A549 (cell line): ENCODE measurements at regions not wholly inside any gene's neighbourhood (a gene's known extent, or its start where the extent isn't known, plus 50 kb on each side); places are given as distances from the start of the nearest gene placed in this dataset.

Source experiments
- ATAC-seq, 2 experiments: fragments of 200-7000 bp in 1 of 2; fragments of >200 bp in 1 of 2; cut with Nextera tagmentation in 1 of 2; cut with Tn5 transposase in 1 of 2; 3 replicates each; pipeline versions ENCODE4 v1.8.0 to v1.9.1; 2018 to 2020; ENCODE audit warnings: mild to moderate bottlenecking in 1 of 2, moderate library complexity in 1 of 2
- CTCF ChIA-PET: fragments of 300-600 bp; sonication (Branson Sonifier 250); formaldehyde crosslinking; extraction: SDS; loops from one replicate; lab custom pipeline; 2021; ENCODE audit warnings: antibody characterized with exemption, inconsistent platforms; lab: Yijun Ruan, JAX
- POLR2A ChIA-PET: fragments of 350-600 bp; formaldehyde crosslinking; extraction: SDS; loops from one replicate; lab custom pipeline; 2021; ENCODE audit warnings: antibody characterized with exemption, inconsistent platforms; lab: Yijun Ruan, JAX
- DNase-seq, 2 experiments: peaks; one replicate each; pipeline versions ENCODE4 v3.0.0 to v3.0.0-alpha.2; 2011 to 2016; ENCODE audit warnings: low read depth in 1 of 2, low spot score in 1 of 2
- FAIRE-seq: peaks from 2 replicates; lab custom pipeline; 2011; peaks lifted over from hg19 to GRCh38; lab: Jason Lieb, UNC
- H3K27ac ChIP-seq, 2 experiments: fragments of >200 bp; sonication (Bioruptor Twin); formaldehyde crosslinking; 3 replicates each; pipeline ENCODE4 v1.5.1; 2016 to 2017
- H3K4me1 ChIP-seq: fragments of >200 bp; sonication (Bioruptor Twin); formaldehyde crosslinking; 3 replicates; pipeline ENCODE4 v1.6.1; 2016
- H3K4me2 ChIP-seq: fragments of >200 bp; sonication (Bioruptor Twin); formaldehyde crosslinking; 3 replicates; pipeline ENCODE4 v1.6.1; 2016
- H3K4me3 ChIP-seq: fragments of >200 bp; sonication (Bioruptor Twin); formaldehyde crosslinking; 3 replicates; pipeline ENCODE4 v1.5.1; 2016
- H3K9me3 ChIP-seq: fragments of >200 bp; sonication (Bioruptor Twin); formaldehyde crosslinking; 3 replicates; pipeline ENCODE4 v1.6.1; 2016
- BHLHE40 ChIP-seq: IDR thresholded peaks from 2 replicates; pipeline ENCODE4 v1.6.1; 2012; ENCODE audit warnings: low read depth, low read length, inconsistent platforms
- CBX8 ChIP-seq: fragments of 200-600 bp; sonication (generic); IDR thresholded peaks from 2 replicates; pipeline ENCODE4 v1.6.1; 2016
- CHD4 ChIP-seq: fragments of 200-600 bp; sonication (generic); IDR thresholded peaks from 2 replicates; pipeline ENCODE4 v1.6.1; 2016; ENCODE audit warnings: antibody characterized with exemption, mild to moderate bottlenecking, borderline replicate concordance
- EHMT2 ChIP-seq: fragments of 200-600 bp; sonication (generic); IDR thresholded peaks from 2 replicates; pipeline ENCODE4 v1.6.1; 2016; ENCODE audit warnings: antibody characterized with exemption, low read depth, mild to moderate bottlenecking, moderate library complexity
- ESRRA ChIP-seq: fragments of 150-350 bp; IDR thresholded peaks from 2 replicates; pipeline ENCODE4 v1.6.1; 2014; ENCODE audit warnings: mild to moderate bottlenecking, low read length, borderline replicate concordance
- HOXA7 ChIP-seq: fragments of 250-450 bp; sonication (Bioruptor Pico); IDR thresholded peaks from 2 replicates; pipeline ENCODE4 v1.5.0; 2020; ENCODE audit warnings: mild to moderate bottlenecking, moderate library complexity
- HOXB13 ChIP-seq: fragments of 250-450 bp; sonication (Bioruptor Pico); IDR thresholded peaks from 2 replicates; pipeline ENCODE4 v1.5.0; 2020; ENCODE audit warnings: low read depth, mild to moderate bottlenecking, moderate library complexity
- JUN ChIP-seq, 2 experiments: fragments of >200 bp; sonication (Bioruptor Twin); formaldehyde crosslinking; IDR thresholded peaks; 2 replicates in 1 of 2; 3 replicates in 1 of 2; pipeline ENCODE4 v1.6.1; 2016 to 2017
- KDM1A ChIP-seq: fragments of 200-600 bp; sonication (generic); IDR thresholded peaks from 2 replicates; pipeline ENCODE4 v1.6.1; 2016; ENCODE audit warnings: low read depth, mild to moderate bottlenecking
- MAZ ChIP-seq: fragments of 150-350 bp; IDR thresholded peaks from 2 replicates; pipeline ENCODE4 v1.6.1; 2014; ENCODE audit warnings: antibody characterized with exemption, low read depth, low read length, borderline replicate concordance
- PHF8 ChIP-seq: fragments of 200-600 bp; sonication (generic); IDR thresholded peaks from 2 replicates; pipeline ENCODE4 v1.6.1; 2016; ENCODE audit warnings: low read depth, mild to moderate bottlenecking, antibody characterized with exemption, moderate library complexity, borderline replicate concordance
- POLR2AphosphoS2 ChIP-seq: conservative IDR thresholded peaks from 2 replicates; pipeline ENCODE4 v1.6.1; 2012; ENCODE audit warnings: low read length, improper control_type of control experiment, inconsistent platforms
- RARB ChIP-seq: fragments of 250-450 bp; sonication (Bioruptor Pico); IDR thresholded peaks from 2 replicates; pipeline ENCODE4 v1.8.0; 2021; ENCODE audit warnings: mild to moderate bottlenecking, moderate library complexity
- RFX5 ChIP-seq: fragments of 450-650 bp; IDR thresholded peaks from 2 replicates; pipeline ENCODE4 v1.7.1; 2014; ENCODE audit warnings: antibody characterized with exemption, mild to moderate bottlenecking, moderate library complexity
- SMC3 ChIP-seq: fragments of >200 bp; sonication (Bioruptor Twin); formaldehyde crosslinking; IDR thresholded peaks from 3 replicates; pipeline ENCODE4 v1.6.1; 2018; ENCODE audit warnings: inconsistent platforms
- TFCP2L1 ChIP-seq: fragments of 250-450 bp; sonication (Bioruptor Pico); IDR thresholded peaks from 2 replicates; pipeline ENCODE4 v1.5.0; 2021; ENCODE audit warnings: mild to moderate bottlenecking
- TP53 ChIP-seq: fragments of 250-450 bp; sonication (Bioruptor Pico); IDR thresholded peaks from 2 replicates; pipeline ENCODE4 v1.5.0; 2021; ENCODE audit warnings: mild to moderate bottlenecking, moderate library complexity
- ZC3H11A ChIP-seq: fragments of 450-650 bp; IDR thresholded peaks from 2 replicates; pipeline ENCODE4 v1.6.1; 2014; ENCODE audit warnings: antibody characterized with exemption, mild to moderate bottlenecking
- ZFP36 ChIP-seq: fragments of 450-650 bp; IDR thresholded peaks from 2 replicates; pipeline ENCODE4 v1.6.1; 2014; ENCODE audit warnings: borderline replicate concordance; ENCODE audit not compliant: partially characterized antibody
- ZSCAN20 ChIP-seq: fragments of 250-450 bp; sonication (Bioruptor Pico); IDR thresholded peaks from 2 replicates; pipeline ENCODE4 v1.8.0; 2022; ENCODE audit warnings: mild to moderate bottlenecking, moderate library complexity
- WGBS: methylation state at CpG from one replicate; pipeline ENCODE4 v1.1.6; 2017; ENCODE audit errors: missing lambda C conversion rate; 5-methylcytosine and 5-hydroxymethylcytosine counted together
- TF ChIP-seq, protein P1 (sequence below): fragments of 250-450 bp; sonication (Bioruptor Pico); IDR thresholded peaks from 2 replicates; pipeline ENCODE4 v1.5.0; 2020; ENCODE audit warnings: low read depth, mild to moderate bottlenecking, moderate library complexity
- TF ChIP-seq, protein P2 (sequence below): fragments of 150-350 bp; IDR thresholded peaks from 2 replicates; pipeline ENCODE4 v1.6.1; 2014; ENCODE audit warnings: low read depth, mild to moderate bottlenecking, low read length
- TF ChIP-seq, protein P3 (sequence below): fragments of 200-600 bp; sonication (generic); IDR thresholded peaks from 2 replicates; pipeline ENCODE4 v1.6.1; 2016; ENCODE audit warnings: antibody characterized with exemption, mild to moderate bottlenecking, moderate library complexity
- TF ChIP-seq, protein P4 (sequence below): fragments of 450-650 bp; IDR thresholded peaks from 2 replicates; pipeline ENCODE4 v1.6.1; 2014; ENCODE audit warnings: antibody characterized with exemption
- TF ChIP-seq, protein P5 (sequence below): IDR thresholded peaks from 2 replicates; pipeline ENCODE4 v1.6.1; 2012
- TF ChIP-seq, protein P6 (sequence below): fragments of >200 bp; sonication (Bioruptor Twin); formaldehyde crosslinking; IDR thresholded peaks from 3 replicates; pipeline ENCODE4 v1.6.1; 2016

DNA sequence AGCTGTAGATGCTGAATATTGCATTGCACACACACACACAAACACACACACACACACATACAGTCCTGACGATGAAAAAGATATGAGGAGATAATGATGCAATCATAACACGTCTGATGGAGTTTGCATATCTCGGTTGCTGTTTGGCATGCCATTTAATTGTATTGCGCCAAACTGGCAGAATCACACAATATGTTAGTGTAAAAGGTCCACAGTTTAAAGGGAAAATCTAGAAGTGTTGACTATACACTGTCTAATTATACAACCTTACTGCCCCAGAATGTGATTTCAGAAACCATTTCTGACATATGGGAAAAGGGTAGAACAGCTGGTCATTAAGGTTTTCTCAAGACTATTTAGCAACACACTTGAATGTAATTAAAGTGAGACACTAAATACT lies 123.7 kb upstream of the PROX1 start:
- Histone ChIP-seq H3K4me2 (no peak overlapping the region), H3K4me3 (no peak overlapping the region), H3K9me3 (no peaks in the 10 kb centered on the region), H3K4me1 (no peaks in the 10 kb centered on the region), H3K27ac (no peak overlapping the region)
- TF ChIP-seq ZC3H11A (no peak), PHF8 (no peak), BHLHE40 (no peak), KDM1A (no peak), TP53 (CRISPR knock-in tag) (no peak), SMC3 (no peak), ZSCAN20 (CRISPR knock-in tag) (no peak), ESRRA (no peak), POLR2AphosphoS2 (no peak)
- TF ChIP-seq, protein P1, sequence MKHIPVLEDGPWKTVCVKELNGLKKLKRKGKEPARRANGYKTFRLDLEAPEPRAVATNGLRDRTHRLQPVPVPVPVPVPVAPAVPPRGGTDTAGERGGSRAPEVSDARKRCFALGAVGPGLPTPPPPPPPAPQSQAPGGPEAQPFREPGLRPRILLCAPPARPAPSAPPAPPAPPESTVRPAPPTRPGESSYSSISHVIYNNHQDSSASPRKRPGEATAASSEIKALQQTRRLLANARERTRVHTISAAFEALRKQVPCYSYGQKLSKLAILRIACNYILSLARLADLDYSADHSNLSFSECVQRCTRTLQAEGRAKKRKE (CRISPR knock-in tag): no peak
- TF ChIP-seq, protein P2, sequence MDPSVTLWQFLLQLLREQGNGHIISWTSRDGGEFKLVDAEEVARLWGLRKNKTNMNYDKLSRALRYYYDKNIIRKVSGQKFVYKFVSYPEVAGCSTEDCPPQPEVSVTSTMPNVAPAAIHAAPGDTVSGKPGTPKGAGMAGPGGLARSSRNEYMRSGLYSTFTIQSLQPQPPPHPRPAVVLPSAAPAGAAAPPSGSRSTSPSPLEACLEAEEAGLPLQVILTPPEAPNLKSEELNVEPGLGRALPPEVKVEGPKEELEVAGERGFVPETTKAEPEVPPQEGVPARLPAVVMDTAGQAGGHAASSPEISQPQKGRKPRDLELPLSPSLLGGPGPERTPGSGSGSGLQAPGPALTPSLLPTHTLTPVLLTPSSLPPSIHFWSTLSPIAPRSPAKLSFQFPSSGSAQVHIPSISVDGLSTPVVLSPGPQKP: no peak
- TF ChIP-seq, protein P3, sequence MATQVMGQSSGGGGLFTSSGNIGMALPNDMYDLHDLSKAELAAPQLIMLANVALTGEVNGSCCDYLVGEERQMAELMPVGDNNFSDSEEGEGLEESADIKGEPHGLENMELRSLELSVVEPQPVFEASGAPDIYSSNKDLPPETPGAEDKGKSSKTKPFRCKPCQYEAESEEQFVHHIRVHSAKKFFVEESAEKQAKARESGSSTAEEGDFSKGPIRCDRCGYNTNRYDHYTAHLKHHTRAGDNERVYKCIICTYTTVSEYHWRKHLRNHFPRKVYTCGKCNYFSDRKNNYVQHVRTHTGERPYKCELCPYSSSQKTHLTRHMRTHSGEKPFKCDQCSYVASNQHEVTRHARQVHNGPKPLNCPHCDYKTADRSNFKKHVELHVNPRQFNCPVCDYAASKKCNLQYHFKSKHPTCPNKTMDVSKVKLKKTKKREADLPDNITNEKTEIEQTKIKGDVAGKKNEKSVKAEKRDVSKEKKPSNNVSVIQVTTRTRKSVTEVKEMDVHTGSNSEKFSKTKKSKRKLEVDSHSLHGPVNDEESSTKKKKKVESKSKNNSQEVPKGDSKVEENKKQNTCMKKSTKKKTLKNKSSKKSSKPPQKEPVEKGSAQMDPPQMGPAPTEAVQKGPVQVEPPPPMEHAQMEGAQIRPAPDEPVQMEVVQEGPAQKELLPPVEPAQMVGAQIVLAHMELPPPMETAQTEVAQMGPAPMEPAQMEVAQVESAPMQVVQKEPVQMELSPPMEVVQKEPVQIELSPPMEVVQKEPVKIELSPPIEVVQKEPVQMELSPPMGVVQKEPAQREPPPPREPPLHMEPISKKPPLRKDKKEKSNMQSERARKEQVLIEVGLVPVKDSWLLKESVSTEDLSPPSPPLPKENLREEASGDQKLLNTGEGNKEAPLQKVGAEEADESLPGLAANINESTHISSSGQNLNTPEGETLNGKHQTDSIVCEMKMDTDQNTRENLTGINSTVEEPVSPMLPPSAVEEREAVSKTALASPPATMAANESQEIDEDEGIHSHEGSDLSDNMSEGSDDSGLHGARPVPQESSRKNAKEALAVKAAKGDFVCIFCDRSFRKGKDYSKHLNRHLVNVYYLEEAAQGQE: no peak
- DNase-seq (no peak), FAIRE-seq (no peak), ATAC-seq (no peak)
- 43% methylated on average over 4 of the region's 4 CpGs for WGBS
- CTCF ChIA-PET: no interaction called here
- POLR2A ChIA-PET: no interaction called here

DNA sequence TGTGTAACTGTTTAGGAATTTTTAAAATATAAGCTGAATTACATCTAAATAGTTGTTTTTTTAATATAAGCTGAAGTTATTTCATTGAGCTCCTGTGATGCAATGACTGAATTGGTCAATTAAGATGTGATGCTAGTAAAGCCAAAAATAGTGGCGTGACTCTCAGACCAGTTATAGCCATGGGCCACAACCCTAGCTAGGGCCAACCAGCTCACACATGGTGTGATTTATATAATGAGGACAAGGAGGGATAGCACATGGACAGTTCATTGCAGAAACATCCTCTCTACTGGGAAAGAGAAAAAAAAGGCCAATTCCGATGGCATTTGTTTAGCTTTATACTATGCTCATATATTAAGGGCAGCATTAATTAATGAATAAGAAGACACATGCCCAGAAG lies 119.3 kb upstream of the PROX1 start:
- 0% methylated on average over 2 of the region's 2 CpGs for WGBS
- FAIRE-seq: no peak
- ATAC-seq: no peak
- no peaks in the 10 kb centered on the region for H3K9me3 ChIP-seq
- DNase-seq: no peak
- TF ChIP-seq RFX5 (no peak), TP53 (CRISPR knock-in tag) (no peak), JUN (IDR thresholded peaks at IDR 0.05) (no peak), MAZ (no peak), HOXB13 (CRISPR knock-in tag) (no peak), HOXA7 (CRISPR knock-in tag) (no peak), RARB (no peak), ZFP36 (no peak), CHD4 (no peak), TFCP2L1 (no peak), EHMT2 (no peak), BHLHE40 (no peak), CBX8 (no peak)
- TF ChIP-seq, protein P4, sequence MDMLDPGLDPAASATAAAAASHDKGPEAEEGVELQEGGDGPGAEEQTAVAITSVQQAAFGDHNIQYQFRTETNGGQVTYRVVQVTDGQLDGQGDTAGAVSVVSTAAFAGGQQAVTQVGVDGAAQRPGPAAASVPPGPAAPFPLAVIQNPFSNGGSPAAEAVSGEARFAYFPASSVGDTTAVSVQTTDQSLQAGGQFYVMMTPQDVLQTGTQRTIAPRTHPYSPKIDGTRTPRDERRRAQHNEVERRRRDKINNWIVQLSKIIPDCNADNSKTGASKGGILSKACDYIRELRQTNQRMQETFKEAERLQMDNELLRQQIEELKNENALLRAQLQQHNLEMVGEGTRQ: no peak
- TF ChIP-seq, protein P5, sequence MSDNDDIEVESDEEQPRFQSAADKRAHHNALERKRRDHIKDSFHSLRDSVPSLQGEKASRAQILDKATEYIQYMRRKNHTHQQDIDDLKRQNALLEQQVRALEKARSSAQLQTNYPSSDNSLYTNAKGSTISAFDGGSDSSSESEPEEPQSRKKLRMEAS: no peak
- TF ChIP-seq, protein P6, sequence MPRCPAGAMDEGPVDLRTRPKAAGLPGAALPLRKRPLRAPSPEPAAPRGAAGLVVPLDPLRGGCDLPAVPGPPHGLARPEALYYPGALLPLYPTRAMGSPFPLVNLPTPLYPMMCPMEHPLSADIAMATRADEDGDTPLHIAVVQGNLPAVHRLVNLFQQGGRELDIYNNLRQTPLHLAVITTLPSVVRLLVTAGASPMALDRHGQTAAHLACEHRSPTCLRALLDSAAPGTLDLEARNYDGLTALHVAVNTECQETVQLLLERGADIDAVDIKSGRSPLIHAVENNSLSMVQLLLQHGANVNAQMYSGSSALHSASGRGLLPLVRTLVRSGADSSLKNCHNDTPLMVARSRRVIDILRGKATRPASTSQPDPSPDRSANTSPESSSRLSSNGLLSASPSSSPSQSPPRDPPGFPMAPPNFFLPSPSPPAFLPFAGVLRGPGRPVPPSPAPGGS: no peak
- TF ChIP-seq, all 56 proteins: peak for 0
- no peaks in the 10 kb centered on the region for H3K4me1 ChIP-seq
- CTCF ChIA-PET: interaction anchor here (1.0 kb wide), 1 partner anchor 255 kb away, joined by 3 read pairs; no protein-coding TSS in a partner anchor
- POLR2A ChIA-PET: no interaction called here
- H3K4me3 ChIP-seq: no peak overlapping the region
- H3K27ac ChIP-seq: no peak overlapping the region
- no peak overlapping the region for H3K4me2 ChIP-seq
